Astrocyte of the hippocampus (primary cell): ENCODE measurements at regions not wholly inside any gene's neighbourhood (a gene's known extent, or its start where the extent isn't known, plus 50 kb on each side); places are given as distances from the start of the nearest gene placed in this dataset.
A peak's percentile ranks its signal among the peaks of the same experiment; 100 is the strongest.

Source experiments
- DNase-seq: peaks from one replicate; pipeline ENCODE4 v3.0.0; 2011; ENCODE audit warnings: low read depth, low spot score

DNA sequence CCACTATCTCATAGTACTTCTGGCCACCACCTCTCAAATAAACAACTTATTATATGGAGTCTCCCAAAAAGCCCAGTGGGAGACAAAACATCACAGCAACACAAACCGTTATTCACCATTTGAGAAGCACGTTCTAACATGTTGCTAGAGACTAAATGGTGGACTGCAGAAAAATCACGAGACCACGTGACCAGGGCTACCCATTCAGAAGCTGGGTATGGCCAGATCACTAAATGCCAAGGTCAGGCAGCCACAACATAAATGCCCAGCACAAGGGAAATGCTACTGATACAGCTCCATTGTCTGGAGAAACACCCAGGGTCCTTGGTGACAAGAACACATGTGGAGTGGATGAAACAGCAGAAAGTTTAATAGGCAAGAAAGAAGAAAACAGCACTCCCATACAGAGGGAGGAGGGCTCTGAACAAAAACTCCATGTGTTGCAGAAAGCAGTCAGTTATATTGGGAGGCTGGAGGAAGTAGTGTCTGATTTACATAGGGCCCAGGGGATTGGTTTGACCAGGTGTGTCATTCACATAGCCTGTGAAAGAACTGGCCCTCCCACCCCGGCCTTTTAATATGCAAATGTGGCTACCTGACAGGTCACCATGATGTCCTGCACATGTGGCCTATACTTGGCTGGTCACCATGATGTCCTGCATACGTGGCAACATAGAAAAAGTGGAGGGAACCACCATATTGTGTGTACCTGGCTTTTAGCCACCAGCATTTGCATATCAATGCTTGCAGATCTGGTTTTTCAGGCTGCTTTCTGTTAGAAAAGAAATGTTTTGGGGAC, 97.2 kb downstream of the TRIM36 start:
- DNase-seq = no peak

DNA sequence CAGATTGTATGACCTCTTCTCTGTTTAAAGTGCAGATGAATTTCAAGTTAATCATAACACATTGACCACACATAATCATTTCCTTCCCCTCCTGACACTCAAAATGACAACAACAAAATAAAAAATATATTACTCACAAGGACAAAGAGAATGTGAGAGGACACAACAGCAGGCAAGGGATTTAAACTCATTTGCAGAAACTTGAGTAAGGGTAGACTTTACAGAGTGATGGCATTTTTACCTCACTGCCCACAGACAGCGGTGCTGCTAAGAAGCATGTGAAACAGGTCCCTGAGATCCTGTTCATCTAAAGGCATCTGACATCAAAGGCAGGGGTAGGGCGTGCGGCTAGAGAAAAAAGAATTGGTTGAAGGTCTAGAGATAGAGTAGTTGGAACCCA, 99.0 kb downstream of the TRIM36 start:
- DNase-seq = no peak

DNA sequence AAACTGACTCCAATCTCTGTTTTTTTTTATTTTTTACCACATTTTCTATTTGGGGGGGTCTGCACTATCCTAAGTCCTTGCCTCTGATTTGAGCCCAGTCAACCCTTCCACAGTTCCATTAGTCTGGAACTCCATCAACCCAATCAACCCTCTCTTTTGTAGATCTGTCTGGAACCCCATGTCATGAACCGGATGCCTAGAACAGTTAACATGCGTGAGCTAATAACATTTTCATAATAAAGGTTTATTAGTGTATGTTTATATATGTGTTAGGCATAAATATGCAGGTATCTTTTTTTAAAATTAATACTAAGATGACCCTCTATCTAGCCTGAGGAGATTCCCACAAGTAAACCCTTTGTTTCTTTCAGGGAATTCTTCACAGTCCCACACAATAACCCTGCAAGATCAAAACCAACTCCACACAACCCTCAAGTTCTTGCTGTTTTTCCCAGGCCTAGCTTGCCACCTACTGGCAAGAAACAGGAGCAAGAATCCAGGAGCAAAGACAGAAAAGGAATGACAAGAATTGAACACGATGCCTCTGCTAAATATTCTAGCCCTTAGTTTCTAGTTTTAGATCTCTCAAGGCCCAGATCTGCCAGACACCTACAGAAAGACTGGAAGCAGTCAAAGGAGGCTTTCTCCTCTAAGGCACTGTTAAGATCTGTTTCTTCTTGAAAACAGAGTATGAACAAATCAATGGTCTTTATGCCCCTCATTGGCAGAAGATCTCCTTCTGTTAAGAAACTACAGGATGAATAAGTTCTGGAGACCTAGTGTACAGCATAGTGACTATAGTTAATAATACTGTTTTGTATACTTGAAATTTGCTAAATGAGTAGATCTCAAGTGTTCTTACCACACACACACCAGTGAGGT, 100.4 kb downstream of the TRIM36 start:
- peak; percentile 82 for DNase-seq

DNA sequence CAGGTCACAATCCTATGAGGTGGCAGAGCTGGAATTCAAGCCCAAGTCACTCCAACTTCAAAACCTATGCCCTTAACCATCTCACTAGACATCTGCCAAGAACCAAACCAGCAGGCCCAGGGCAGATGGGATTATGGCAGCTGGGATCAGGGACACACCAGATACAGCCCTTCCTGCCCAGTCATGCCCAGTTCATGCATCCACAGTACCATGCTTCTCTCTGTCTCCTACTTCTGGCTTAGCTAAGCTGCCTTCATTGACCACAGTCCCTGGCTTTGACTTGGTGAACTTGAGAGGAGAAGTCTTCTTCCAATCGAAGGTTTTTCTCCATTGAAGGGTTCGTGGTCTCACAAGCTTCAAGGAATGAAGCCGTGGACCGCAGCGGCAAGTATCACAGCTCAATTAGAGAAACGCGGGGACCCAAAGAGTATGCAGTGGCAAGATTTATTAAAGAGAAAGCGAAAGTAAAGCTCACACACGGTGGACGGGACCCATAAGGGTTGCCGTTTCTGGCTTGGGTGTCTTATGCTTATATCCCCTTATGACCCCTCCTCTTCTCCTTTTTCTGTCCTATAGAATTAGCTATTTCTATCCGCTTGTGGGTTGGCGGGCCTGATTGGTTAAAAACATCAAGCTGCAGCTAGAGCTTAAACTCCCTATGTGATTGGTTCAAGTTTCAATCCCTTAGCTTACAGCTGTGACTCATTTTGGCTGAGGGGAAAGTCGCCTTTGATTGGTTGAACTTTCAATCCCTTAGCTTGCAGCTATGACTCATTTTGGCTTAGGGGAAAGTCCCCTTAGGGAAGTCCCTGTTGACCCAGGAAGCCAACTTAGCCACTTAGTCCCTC, 101.2 kb downstream of the TRIM36 start:
- DNase-seq = peak; percentile 26

DNA sequence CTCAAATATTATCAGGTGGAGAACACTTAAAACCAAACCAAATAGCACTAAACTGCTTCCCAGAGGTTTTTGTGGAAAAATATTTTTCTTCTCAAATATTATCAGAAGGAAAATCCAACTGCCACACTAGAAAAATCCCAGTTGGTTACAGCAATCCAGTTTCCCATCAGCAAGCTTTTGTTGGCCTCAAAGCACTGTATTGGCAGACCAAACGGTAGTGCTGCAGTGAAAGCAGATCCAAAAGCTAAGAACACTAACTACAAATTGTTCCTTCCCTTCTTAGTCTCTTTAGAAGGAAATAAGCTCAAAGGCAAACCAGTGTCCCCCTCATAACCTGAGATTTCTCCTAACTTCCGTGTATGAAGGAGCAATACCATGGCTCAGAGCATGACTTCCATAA, 105.3 kb downstream of the TRIM36 start:
- DNase-seq = no peak

DNA sequence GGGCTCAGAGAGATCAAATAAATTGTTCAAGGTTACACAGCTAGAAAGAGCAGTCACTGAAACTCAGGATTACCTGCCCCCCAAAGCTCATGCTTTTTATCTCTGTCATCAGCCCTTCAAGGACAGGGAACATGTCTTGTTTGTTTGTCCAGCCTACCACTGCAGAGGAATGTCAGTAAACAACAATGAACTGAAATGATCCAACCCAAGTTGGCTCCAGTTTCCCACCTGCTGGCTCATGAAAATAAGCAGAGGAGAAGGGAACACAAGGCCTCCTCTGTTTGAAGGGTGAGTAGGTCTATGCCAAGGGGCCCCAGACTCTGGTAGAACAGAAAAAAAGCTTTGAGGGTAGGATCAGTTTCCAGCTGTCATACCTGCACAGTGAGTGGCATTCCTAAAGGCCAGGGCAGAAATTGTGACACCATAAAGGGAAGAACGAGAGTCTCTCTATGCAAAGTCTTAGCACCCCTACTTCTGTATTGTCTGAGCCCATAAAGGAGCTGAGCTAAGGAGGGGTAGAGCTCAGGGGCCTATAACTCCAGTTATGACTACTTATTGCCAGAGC, 115.2 kb downstream of the TRIM36 start:
- DNase-seq = no peak

DNA sequence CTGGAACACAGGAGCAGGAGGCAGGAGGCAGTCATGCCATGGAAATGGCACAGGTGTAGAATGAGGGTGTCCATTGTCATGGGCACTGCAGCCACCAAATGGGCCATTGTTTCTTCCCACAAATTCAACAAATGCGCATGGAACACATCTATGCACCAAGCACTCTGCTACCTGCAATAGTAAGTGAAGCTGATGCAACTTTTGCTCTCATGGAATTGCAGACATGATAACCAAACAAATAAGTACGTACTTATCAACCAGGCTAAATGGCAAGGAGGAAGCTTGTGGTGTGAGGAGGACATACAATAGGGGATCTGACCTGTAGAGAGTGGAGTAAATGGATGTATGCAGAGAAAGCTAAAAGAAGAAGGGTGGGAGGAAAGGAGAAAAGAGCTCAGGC, 116.8 kb downstream of the TRIM36 start:
- no peak for DNase-seq

DNA sequence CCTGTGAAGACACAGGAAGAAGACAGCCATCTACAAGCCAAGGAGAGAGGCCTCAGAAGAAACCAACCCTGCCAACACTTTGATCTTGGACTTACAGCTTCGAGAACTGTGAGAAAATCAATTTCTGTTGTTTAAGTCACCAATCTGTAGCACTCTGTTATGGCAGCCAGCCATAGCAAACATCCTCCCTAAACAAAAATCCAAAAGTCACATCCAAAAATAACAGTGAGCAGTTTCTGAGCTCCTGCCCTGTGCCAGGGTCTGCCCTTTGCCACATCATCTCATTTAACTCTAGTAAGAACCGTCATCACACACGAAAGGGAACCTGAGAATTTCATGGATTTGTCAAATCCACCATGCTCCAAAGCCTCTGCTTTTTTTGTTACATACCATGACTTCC, 118.8 kb downstream of the TRIM36 start:
- DNase-seq = peak; percentile 68

DNA sequence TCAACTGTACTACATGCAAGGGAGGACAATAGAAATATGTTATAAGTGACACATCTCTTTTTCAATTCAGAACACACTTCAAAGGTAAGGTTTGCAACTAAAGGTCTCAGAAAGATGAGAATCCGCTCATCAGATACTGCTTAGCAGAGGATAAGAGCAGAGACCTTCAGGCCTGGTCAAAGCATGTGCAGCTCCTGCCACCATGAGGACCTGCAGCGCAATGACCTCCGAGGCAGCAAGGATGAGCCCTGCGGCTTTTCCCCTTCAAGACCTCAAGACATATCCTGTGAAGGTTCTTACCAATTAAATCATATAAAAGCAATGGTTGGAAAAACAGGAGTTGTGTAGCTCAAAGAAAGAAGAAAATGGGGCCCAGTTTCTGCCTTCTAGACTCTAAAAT, 135.8 kb downstream of the TRIM36 start:
- peak; percentile 12 for DNase-seq

DNA sequence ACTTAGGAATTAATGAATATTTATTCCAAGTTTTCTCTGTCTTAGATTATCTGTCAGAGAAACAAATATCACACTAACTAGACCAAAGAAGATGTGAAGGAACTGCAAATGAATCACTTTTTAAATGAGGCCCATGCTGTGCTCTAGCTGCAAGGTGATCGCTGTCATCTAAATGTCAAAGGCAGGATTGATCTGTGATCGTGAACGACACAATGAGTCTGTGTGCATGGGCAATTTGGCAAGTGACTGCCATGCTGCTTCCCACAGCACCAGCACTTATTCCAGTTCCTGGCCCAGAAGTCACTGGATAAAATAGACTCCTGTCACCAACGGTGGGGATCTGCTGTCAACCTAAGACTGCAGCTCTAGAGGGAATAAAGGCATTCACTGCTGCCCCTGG, 141.2 kb downstream of the TRIM36 start:
- no peak for DNase-seq

DNA sequence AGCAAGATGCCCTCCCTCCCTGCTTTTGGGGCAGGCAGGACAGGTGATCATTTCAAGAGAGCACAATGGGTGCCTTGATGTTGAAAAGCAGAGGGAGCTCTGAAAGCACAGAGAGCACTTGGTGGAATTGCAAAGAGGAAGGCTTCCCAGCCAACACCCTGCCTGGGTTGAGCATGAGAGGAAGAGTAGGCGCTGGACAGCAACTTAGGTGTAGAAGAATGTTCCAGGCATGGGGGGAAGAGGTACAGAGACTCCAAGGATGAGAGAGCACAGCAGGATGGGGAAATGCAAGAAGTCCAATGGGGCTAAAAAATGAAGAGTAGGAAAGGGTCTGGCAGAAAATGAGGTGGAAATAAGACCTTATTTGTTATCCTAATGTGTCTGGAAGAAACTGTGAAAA, 144.8 kb downstream of the TRIM36 start:
- no peak for DNase-seq

DNA sequence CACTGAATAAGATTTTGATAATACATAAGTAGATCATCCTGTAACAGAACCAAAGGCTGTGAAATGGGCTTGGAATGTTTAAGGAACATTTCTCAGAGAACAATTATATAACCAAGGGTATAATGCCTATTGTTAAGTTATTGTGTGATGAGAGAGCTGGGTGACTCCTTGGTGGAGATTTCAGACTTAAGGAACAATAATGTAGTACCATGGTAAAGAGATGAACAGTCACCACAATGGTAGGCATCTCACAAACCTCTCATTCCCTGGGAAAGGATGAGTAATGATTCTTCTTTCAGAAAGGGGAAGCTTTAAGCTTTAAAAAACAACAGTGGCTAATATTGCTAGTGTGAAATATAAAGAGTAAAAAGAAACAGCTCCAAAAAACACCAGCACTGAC, 147.4 kb downstream of the TRIM36 start:
- peak; percentile 29 for DNase-seq

DNA sequence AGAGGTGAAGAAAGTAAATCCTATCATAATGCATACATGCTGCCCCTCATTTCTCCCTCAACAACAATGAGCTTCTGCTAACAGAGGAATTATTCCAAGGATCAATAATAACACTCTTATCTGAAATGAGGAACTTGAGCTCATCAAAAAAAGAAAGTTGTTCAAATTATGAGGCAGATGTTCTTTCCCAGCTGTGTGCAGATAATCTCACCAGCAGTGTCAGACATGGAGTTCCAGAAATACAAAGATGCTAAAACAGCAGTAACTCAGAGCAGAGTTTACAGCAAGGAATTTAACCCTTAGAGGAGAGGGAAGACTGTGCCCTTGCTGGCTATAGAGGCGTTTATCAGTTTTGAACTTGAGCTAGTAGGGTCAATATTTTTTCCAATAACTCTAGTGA, 153.1 kb downstream of the TRIM36 start:
- DNase-seq = no peak

DNA sequence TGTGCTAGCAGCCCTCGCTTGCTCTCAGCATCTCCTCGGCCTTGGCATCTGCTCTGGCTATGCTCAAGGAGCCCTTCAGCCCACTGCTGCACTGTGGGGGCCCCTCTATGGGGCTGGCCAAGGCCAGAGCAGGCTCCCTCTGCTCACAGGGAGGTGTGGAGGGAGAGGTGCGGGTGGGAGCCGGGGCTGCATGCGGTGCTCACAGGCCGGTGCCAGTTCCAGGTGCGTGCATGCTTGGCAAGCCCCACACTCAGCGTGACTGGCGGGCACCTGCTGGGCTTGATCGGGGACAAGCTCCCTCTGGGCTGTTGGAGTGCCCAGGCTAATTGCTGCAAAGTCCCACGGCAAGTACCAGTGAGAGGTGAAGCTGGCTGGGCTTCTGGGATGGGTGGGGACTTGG, 170.5 kb downstream of the TRIM36 start:
- no peak for DNase-seq

DNA sequence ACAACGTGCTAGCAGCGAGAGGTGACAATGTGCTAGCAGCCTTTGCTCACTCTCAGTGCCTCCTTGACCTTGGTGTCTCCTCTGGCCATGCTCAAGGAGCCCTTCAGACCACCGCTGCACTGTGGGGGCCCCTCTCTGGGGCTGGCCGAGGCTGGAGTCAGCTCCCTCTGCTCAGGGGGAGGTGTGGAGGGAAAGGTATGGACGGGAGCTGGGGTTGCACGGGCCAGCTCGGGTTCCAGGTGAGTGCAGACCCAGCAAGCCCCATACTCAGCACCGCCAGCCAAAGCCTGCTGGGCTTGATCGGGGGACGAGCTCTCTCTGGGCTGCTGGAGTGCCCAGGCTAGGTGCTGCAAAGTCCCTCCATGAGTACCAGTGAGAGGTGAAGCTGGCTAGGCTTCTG, 180.2 kb downstream of the TRIM36 start:
- no peak for DNase-seq

DNA sequence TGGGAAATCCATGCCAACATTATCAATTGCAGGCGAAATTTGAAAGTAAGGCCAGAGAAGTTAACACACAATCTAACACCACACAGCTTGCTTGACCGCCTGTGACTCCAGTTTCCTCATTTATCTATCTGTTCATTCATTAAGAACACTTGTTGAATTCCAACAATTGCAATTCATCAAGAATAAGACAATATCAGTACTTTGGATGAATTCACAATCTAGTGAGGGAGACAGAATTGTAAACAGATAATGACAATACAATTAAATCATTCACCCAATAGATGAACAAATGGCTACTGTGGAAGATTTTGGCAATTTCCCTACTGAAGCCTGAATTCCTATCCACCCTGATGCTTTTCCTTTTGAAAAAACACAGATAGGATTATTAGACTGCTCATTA, 181.6 kb downstream of the TRIM36 start:
- no peak for DNase-seq

DNA sequence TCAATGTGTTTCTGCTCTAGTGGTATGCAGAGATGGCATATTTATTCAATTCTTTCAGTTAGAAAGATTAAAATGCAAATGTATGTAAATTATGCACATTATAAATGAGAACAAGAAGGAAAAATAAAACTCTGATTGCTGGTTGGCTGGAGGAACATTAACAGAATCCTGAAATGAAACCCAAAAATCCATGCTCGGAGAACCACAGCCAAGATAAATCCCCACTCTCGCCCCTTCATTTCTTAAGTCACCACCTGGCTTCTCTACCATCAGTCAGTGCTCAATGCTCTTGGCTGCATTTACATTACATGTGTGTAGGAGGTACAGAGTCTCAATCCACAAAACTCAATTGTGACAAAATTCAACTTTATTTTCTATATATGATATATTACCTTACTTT, 184.9 kb downstream of the TRIM36 start:
- peak; percentile 2 for DNase-seq

DNA sequence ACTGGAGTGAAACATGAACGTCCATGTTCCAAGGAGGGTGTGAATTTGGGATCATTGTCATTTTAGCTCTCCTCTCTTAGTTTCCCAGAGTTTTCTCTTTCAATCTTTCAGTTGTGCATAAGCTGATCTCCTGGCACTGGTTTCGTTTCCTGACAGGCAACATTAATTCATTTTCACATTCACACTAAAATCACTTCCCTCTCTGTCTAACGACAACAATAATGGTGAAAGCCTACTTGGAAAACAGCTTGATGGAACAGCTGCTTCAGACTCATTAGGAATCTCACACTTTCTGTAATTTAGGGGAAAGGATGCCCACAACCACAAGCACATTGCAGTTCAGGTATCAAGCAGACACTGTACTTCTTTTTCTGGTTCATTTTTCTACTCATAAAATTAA, 188.6 kb downstream of the TRIM36 start:
- DNase-seq = no peak

DNA sequence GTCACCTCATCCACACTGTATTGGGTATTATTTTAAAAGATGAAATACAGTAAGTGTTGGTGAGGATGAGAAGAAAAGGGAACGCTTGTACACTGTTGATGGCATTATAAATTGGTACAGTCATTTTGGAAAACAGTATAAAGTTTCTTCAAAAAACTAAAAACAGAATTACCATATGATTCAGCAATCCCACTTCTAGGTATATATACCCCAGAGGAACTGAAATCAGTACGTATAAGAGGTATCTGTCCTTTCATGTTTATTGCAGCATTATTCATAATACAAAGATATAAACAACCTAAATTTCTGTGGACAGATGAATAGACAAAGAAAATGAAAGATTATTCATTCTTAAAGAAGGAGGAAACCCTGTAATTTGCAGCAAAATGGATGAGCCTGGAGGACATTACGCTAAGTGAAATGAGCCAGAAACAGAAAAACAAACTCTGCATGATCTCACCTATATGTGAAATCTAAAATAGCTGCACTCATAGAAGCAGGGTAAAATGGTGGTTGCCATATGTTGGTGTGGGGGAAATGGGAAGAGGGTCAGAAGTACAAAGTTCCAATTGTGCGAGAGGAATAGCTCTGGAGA, 191.6 kb downstream of the TRIM36 start:
- no peak for DNase-seq

DNA sequence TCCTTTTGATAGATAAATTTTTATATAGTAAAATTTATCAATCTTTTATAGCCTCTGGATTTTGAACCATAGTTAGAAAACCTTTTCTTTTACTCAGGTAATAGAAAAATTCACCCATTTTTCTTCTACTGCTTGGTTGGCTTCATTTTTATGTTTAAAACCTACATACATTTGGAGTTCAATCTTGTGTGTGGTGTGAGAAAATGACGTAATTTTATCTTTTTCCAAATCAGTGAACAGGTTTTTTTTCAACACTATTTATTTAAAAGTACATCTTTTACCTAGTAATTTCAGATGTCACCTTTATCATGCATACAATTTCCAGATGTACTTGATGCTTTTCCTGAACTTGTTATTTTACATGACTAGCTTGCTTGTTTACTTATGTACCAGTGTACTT, 200.2 kb downstream of the TRIM36 start:
- DNase-seq = no peak

DNA sequence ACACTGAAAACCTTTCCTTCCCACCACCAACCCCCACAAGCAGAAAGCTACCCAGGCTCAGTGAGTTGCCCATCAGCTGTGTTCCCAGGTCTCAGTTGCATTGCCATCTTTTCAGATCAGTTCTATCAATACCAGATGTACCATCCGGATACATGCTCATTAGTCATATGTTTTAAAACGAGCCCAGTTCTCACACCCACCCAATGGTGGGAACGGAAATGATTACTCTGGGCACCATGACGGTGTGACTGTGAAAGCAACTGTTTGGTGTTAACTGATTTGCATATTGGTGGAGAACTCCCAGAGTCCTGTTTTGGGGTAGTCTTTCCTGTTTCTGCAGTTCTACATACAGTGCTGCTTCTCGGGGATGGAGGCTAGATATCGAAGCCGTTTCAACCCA, 212.3 kb downstream of the TRIM36 start:
- DNase-seq = no peak
